ENCODE measurements at regions not wholly inside any gene's neighbourhood (a gene's known extent, or its start where the extent isn't known, plus 50 kb on each side); places are given as distances from the start of the nearest gene placed in this dataset.

GRCh38 chr5:101278917-101279316 lies 375.8 kb upstream of the ST8SIA4 start:
- DNase-seq (ENCODE audit: low spot score) = no peak
- no peak for TF ChIP-seq CTCF (IDR thresholded peaks at IDR 0.05; ENCODE audit: borderline replicate concordance, control extremely low read depth, extremely low read depth, insufficient read depth, missing control alignments)
- in situ Hi-C loops (cut with MboI; ENCODE audit: low sequenced_read_pairs, unreplicated experiment) = no loop called here

- DNase-seq (ENCODE audit: low spot score) = no peak
- in situ Hi-C loops (cut with MboI; ENCODE audit: low sequenced_read_pairs, unreplicated experiment) = no loop called here
- TF ChIP-seq CTCF (IDR thresholded peaks at IDR 0.05; ENCODE audit: borderline replicate concordance, control extremely low read depth, extremely low read depth, insufficient read depth, missing control alignments) = no peak
These were observed 375.1 kb upstream of the ST8SIA4 start for GRCh38 chr5:101278011-101278687.

- no peak for DNase-seq (ENCODE audit: low spot score)
- in situ Hi-C loops (cut with MboI; ENCODE audit: low sequenced_read_pairs, unreplicated experiment) = no loop called here
- TF ChIP-seq CTCF (IDR thresholded peaks at IDR 0.05; ENCODE audit: borderline replicate concordance, control extremely low read depth, extremely low read depth, insufficient read depth, missing control alignments) = no peak
These were observed 368.9 kb upstream of the ST8SIA4 start for GRCh38 chr5:101271945-101272344.

GRCh38 chr5:101271416-101271815 lies 368.3 kb upstream of the ST8SIA4 start:
- no peak for DNase-seq (ENCODE audit: low spot score)
- TF ChIP-seq CTCF (IDR thresholded peaks at IDR 0.05; ENCODE audit: borderline replicate concordance, control extremely low read depth, extremely low read depth, insufficient read depth, missing control alignments) = no peak
- in situ Hi-C loops (cut with MboI; ENCODE audit: low sequenced_read_pairs, unreplicated experiment) = no loop called here

- in situ Hi-C loops (cut with MboI; ENCODE audit: low sequenced_read_pairs, unreplicated experiment) = no loop called here
- no peak for TF ChIP-seq CTCF (IDR thresholded peaks at IDR 0.05; ENCODE audit: borderline replicate concordance, control extremely low read depth, extremely low read depth, insufficient read depth, missing control alignments)
- DNase-seq (ENCODE audit: low spot score) = no peak
These were observed 357.8 kb upstream of the ST8SIA4 start for GRCh38 chr5:101260857-101261256.

- TF ChIP-seq CTCF (IDR thresholded peaks at IDR 0.05; ENCODE audit: borderline replicate concordance, control extremely low read depth, extremely low read depth, insufficient read depth, missing control alignments) = no peak
- in situ Hi-C loops (cut with MboI; ENCODE audit: low sequenced_read_pairs, unreplicated experiment) = no loop called here
- DNase-seq (ENCODE audit: low spot score) = no peak
These were observed 350.0 kb upstream of the ST8SIA4 start for GRCh38 chr5:101253096-101253495.
